ENCODE measurements at regions not wholly inside any gene's neighbourhood (a gene's known extent, or its start where the extent isn't known, plus 50 kb on each side); places are given as distances from the start of the nearest gene placed in this dataset.

GRCh38 chr22:22430111-22430820 is 78.3 kb downstream of the ZNF280B start:
- no peak for TF ChIP-seq YY1 (IDR thresholded peaks at IDR 0.05)
- no peak for TF ChIP-seq CTCF (IDR thresholded peaks at IDR 0.05; ENCODE audit: low read depth, low read length, missing input control)
- no peak for TF ChIP-seq MAX (IDR thresholded peaks at IDR 0.05)
- TF ChIP-seq FOXA1 (IDR thresholded peaks at IDR 0.05) = no peak
- no peak for TF ChIP-seq HNF4A (conservative IDR thresholded peaks at IDR 0.05)
